Neural cell (in vitro differentiated cells): ENCODE measurements at regions not wholly inside any gene's neighbourhood (a gene's known extent, or its start where the extent isn't known, plus 50 kb on each side); places are given as distances from the start of the nearest gene placed in this dataset.

Source experiments
- H2AFZ ChIP-seq: fragments of 200-600, 300-800 bp; sonication (generic), shearing (Covaris generic); 2 replicates; pipeline ENCODE4 v1.6.0; 2014; ENCODE audit warnings: low read depth, mild to moderate bottlenecking, antibody characterized with exemption, low read length, moderate library complexity
- H3F3A ChIP-seq: fragments of 200-600 bp; shearing (Covaris generic); 2 replicates; pipeline ENCODE4 v1.6.1; 2016; ENCODE audit warnings: mild to moderate bottlenecking, moderate library complexity, mixed read lengths, antibody characterized with exemption, low read length; ENCODE audit not compliant: insufficient read depth, poor library complexity, severe bottlenecking
- H3K27ac ChIP-seq: fragments of 200-600, 300-800 bp; sonication (generic), shearing (Covaris generic); 2 replicates; pipeline ENCODE4 v1.5.1; 2014; ENCODE audit warnings: mild to moderate bottlenecking, low read length, moderate library complexity
- H3K27me3 ChIP-seq: fragments of 300-800, 200-600 bp; sonication (generic), shearing (Covaris generic); 2 replicates; pipeline ENCODE4 v1.6.0; 2014; ENCODE audit warnings: mild to moderate bottlenecking, low read depth, low read length, moderate library complexity; ENCODE audit not compliant: insufficient read depth
- H3K36me3 ChIP-seq: fragments of 300-800, 200-600 bp; sonication (generic), shearing (Covaris generic); 2 replicates; pipeline ENCODE4 v1.5.1; 2014; ENCODE audit warnings: mild to moderate bottlenecking, antibody characterized with exemption, low read length, moderate library complexity; ENCODE audit not compliant: insufficient read depth
- H3K4me2 ChIP-seq: fragments of 300-800, 200-600 bp; sonication (generic), shearing (Covaris generic); 2 replicates; pipeline ENCODE4 v1.6.0; 2014; ENCODE audit warnings: mild to moderate bottlenecking, low read length
- H3K4me3 ChIP-seq: fragments of 300-800, 200-600 bp; sonication (generic), shearing (Covaris generic); 2 replicates; pipeline ENCODE4 v1.5.1; 2014; ENCODE audit warnings: mild to moderate bottlenecking, low read length, moderate library complexity
- H3K79me2 ChIP-seq: fragments of 200-600 bp; shearing (Covaris generic); replicated peaks from 2 replicates; pipeline ENCODE4 v1.6.0; 2014; ENCODE audit warnings: mild to moderate bottlenecking, low read length, moderate library complexity; ENCODE audit not compliant: insufficient read depth
- H3K9ac ChIP-seq: fragments of 300-800, 200-600 bp; sonication (generic), shearing (Covaris generic); 2 replicates; pipeline ENCODE4 v1.6.1; 2016; ENCODE audit warnings: mild to moderate bottlenecking, low read length, mixed read lengths
- H3K9me2 ChIP-seq: fragments of 200-600 bp; shearing (Covaris generic); 2 replicates; pipeline ENCODE4 v1.6.1; 2016; ENCODE audit warnings: mild to moderate bottlenecking, low read length, mixed read lengths; ENCODE audit not compliant: insufficient read depth
- H3K9me3 ChIP-seq: fragments of 200-600, 300-800 bp; sonication (generic), shearing (Covaris generic); 2 replicates; pipeline ENCODE4 v1.6.1; 2016; ENCODE audit warnings: mild to moderate bottlenecking, mixed run types, low read length, moderate library complexity, mixed read lengths
- H4K20me1 ChIP-seq: fragments of 200-600 bp; shearing (Covaris generic); 2 replicates; pipeline ENCODE4 v1.6.1; 2016; ENCODE audit warnings: mild to moderate bottlenecking, mixed run types; ENCODE audit not compliant: insufficient read depth
- EP300 ChIP-seq: fragments of 450-650 bp; conservative IDR thresholded peaks from 2 replicates; pipeline ENCODE4 v1.6.1; 2014; ENCODE audit warnings: antibody characterized with exemption, mild to moderate bottlenecking, moderate library complexity; ENCODE audit not compliant: poor library complexity, severe bottlenecking
- EZH2 ChIP-seq: fragments of 200-600, 300-800 bp; shearing (Covaris generic), sonication (generic); IDR thresholded peaks from 2 replicates; pipeline ENCODE4 v1.6.1; 2014; ENCODE audit warnings: antibody characterized with exemption, low read length, borderline replicate concordance, mild to moderate bottlenecking; ENCODE audit not compliant: insufficient read depth, poor library complexity, severe bottlenecking
- MXI1 ChIP-seq: fragments of 450-650 bp; conservative IDR thresholded peaks from 2 replicates; pipeline ENCODE4 v1.6.1; 2014; ENCODE audit warnings: antibody characterized with exemption, mild to moderate bottlenecking; ENCODE audit not compliant: poor library complexity, severe bottlenecking
- POLR2AphosphoS5 ChIP-seq: IDR thresholded peaks from 2 replicates; pipeline ENCODE4 v1.6.1; 2012
- RAD21 ChIP-seq: fragments of 450-650 bp; conservative IDR thresholded peaks from 2 replicates; pipeline ENCODE4 v1.6.1; 2014; ENCODE audit warnings: antibody characterized with exemption, mild to moderate bottlenecking, moderate library complexity
- SMC3 ChIP-seq: fragments of 450-650 bp; conservative IDR thresholded peaks from 2 replicates; pipeline ENCODE4 v1.6.1; 2014; ENCODE audit warnings: antibody characterized with exemption, mild to moderate bottlenecking, moderate library complexity; ENCODE audit not compliant: poor library complexity
- TAF1 ChIP-seq: IDR thresholded peaks from 2 replicates; pipeline ENCODE4 v1.6.1; 2012; ENCODE audit warnings: low read depth
- TF ChIP-seq, protein P1 (sequence below): IDR thresholded peaks from 2 replicates; pipeline ENCODE4 v1.6.1; 2012; ENCODE audit warnings: borderline replicate concordance
- TF ChIP-seq, protein P2 (sequence below): fragments of 450-650 bp; IDR thresholded peaks from 2 replicates; pipeline ENCODE4 v1.5.1; 2014; ENCODE audit warnings: antibody characterized with exemption, mild to moderate bottlenecking, moderate library complexity; ENCODE audit not compliant: poor library complexity, severe bottlenecking

DNA sequence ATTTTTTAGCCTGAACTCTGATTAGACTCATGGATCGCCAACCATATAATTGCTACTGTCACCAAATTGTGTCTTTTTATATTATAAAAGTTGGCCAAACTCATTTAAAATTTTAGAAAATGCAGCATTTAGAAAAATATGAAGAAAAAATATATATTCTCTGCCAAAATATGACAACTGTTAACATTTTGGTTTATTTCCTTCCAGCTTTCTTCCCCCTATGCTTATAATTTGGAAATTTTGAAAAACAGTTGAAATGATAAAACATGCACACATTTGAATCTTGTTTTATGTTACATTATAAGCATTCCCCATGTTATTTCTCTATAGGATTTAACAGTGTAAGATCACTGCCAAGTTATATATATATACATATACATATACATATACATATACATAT, 1112.8 kb downstream of the TUSC7 start:
- no peak for TF ChIP-seq POLR2AphosphoS5
- TF ChIP-seq TAF1, result no peak
- TF ChIP-seq, protein P1, sequence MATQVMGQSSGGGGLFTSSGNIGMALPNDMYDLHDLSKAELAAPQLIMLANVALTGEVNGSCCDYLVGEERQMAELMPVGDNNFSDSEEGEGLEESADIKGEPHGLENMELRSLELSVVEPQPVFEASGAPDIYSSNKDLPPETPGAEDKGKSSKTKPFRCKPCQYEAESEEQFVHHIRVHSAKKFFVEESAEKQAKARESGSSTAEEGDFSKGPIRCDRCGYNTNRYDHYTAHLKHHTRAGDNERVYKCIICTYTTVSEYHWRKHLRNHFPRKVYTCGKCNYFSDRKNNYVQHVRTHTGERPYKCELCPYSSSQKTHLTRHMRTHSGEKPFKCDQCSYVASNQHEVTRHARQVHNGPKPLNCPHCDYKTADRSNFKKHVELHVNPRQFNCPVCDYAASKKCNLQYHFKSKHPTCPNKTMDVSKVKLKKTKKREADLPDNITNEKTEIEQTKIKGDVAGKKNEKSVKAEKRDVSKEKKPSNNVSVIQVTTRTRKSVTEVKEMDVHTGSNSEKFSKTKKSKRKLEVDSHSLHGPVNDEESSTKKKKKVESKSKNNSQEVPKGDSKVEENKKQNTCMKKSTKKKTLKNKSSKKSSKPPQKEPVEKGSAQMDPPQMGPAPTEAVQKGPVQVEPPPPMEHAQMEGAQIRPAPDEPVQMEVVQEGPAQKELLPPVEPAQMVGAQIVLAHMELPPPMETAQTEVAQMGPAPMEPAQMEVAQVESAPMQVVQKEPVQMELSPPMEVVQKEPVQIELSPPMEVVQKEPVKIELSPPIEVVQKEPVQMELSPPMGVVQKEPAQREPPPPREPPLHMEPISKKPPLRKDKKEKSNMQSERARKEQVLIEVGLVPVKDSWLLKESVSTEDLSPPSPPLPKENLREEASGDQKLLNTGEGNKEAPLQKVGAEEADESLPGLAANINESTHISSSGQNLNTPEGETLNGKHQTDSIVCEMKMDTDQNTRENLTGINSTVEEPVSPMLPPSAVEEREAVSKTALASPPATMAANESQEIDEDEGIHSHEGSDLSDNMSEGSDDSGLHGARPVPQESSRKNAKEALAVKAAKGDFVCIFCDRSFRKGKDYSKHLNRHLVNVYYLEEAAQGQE, result no peak
- TF ChIP-seq EZH2, result no peak
- TF ChIP-seq, protein P2, sequence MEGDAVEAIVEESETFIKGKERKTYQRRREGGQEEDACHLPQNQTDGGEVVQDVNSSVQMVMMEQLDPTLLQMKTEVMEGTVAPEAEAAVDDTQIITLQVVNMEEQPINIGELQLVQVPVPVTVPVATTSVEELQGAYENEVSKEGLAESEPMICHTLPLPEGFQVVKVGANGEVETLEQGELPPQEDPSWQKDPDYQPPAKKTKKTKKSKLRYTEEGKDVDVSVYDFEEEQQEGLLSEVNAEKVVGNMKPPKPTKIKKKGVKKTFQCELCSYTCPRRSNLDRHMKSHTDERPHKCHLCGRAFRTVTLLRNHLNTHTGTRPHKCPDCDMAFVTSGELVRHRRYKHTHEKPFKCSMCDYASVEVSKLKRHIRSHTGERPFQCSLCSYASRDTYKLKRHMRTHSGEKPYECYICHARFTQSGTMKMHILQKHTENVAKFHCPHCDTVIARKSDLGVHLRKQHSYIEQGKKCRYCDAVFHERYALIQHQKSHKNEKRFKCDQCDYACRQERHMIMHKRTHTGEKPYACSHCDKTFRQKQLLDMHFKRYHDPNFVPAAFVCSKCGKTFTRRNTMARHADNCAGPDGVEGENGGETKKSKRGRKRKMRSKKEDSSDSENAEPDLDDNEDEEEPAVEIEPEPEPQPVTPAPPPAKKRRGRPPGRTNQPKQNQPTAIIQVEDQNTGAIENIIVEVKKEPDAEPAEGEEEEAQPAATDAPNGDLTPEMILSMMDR, result no peak
- TF ChIP-seq EP300, result no peak
- no peak for TF ChIP-seq SMC3
- TF ChIP-seq RAD21, result no peak
- TF ChIP-seq MXI1, result no peak
- Histone ChIP-seq H4K20me1 (no peaks in the 10 kb centered on the region), H3K36me3 (no peaks in the 10 kb centered on the region), H3K4me2 (no peak overlapping the region), H3K79me2 (no peaks in the 10 kb centered on the region), H2AFZ (no peak overlapping the region), H3K27ac (no peak overlapping the region), H3K9me3 (no peaks in the 10 kb centered on the region), H3K9ac (no peak overlapping the region), H3K9me2 (no peaks in the 10 kb centered on the region), H3F3A (no peaks in the 10 kb centered on the region), H3K27me3 (no peaks in the 10 kb centered on the region), H3K4me3 (no peak overlapping the region)

DNA sequence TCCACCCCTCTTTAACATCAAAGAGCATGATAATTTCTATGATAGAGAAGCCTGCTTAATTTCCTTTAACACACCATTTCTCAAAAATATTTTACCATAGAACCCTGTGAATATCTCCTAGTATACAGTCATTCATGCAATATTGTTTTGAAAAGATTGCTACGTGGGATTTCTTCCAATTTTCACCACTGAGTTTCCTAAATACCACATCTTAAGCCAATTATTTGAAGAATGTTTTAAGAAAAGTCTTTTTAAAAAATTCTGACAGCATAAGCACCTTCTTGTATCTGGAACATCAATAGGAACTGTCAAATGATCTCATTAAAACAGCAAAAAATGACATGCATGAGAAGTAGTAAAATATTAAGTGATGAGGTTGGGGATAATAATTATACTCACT, 1126.7 kb downstream of the TUSC7 start:
- Histone ChIP-seq H3F3A (no peaks in the 10 kb centered on the region), H3K9me3 (no peaks in the 10 kb centered on the region)

More for the DNA sequence above, 1126.7 kb downstream of the TUSC7 start:
- Histone ChIP-seq H3K27me3 (no peaks in the 10 kb centered on the region), H3K9ac (no peak overlapping the region), H3K4me3 (peak overlapping the region; percentile 5), H3K27ac (peak overlapping the region; percentile 51), H3K4me2 (no peak overlapping the region), H3K36me3 (no peaks in the 10 kb centered on the region), H3K79me2 (no peaks in the 10 kb centered on the region), H3K9me2 (no peaks in the 10 kb centered on the region), H2AFZ (no peak overlapping the region), H4K20me1 (no peaks in the 10 kb centered on the region)
- no peak for TF ChIP-seq POLR2AphosphoS5
- TF ChIP-seq MXI1, result no peak
- no peak for TF ChIP-seq EZH2
- no peak for TF ChIP-seq RAD21
- TF ChIP-seq, protein P1, result no peak
- TF ChIP-seq SMC3, result no peak
- TF ChIP-seq EP300, result no peak
- TF ChIP-seq, protein P2, result no peak
- TF ChIP-seq TAF1, result no peak
